NT2/D1 (cell line): ENCODE measurements at regions not wholly inside any gene's neighbourhood (a gene's known extent, or its start where the extent isn't known, plus 50 kb on each side); places are given as distances from the start of the nearest gene placed in this dataset.

Experiments used
- YY1 ChIP-seq: IDR thresholded peaks from 2 replicates; pipeline ENCODE4 v1.6.1; 2011; ENCODE audit not compliant: insufficient read length, insufficient read depth
- ZNF274 ChIP-seq: IDR thresholded peaks from 2 replicates; pipeline ENCODE4 v1.6.1; 2011; ENCODE audit warnings: mild to moderate bottlenecking, low read depth, low read length

- TF ChIP-seq YY1 (no peak), ZNF274 (no peak)
Measured at GRCh38 chr12:17507336-17507735, 582.7 kb downstream of the RERGL start.
